ENCODE measurements at regions not wholly inside any gene's neighbourhood (a gene's known extent, or its start where the extent isn't known, plus 50 kb on each side); places are given as distances from the start of the nearest gene placed in this dataset.

GRCh38 chr5:120848883-120849282 lies 384.8 kb downstream of the PRR16 start:
- no peak for TF ChIP-seq POLR2A (IDR thresholded peaks at IDR 0.05)
- TF ChIP-seq CTCF (IDR thresholded peaks at IDR 0.05) = no peak
